PC-9 (cell line): ENCODE measurements at regions not wholly inside any gene's neighbourhood (a gene's known extent, or its start where the extent isn't known, plus 50 kb on each side); places are given as distances from the start of the nearest gene placed in this dataset.
"Not testable (repeated sequence)": the region's sequence is repeated elsewhere in the genome, so short reads cannot be mapped to it uniquely, and the experiment has no call there.

Source experiments
- BruUV-seq: library from RNA; stranded (reverse); fragments of 400-500 nt; replicated peaks from 2 replicates; lab custom pipeline; 2021; lab: Mats Ljungman, UMichigan
- CTCF ChIA-PET: fragments of 300-600 bp; sonication (Branson Sonifier 250); formaldehyde crosslinking; loops from one replicate; lab custom pipeline; 2022; ENCODE audit warnings: antibody characterized with exemption; lab: Charles Lee
- POLR2A ChIA-PET: fragments of 300-600 bp; sonication (Branson Sonifier 250); formaldehyde crosslinking; loops from one replicate; lab custom pipeline; 2022; ENCODE audit warnings: antibody characterized with exemption; ENCODE audit not compliant: unreplicated experiment; lab: Charles Lee
- DNase-seq, 2 experiments: peaks; one replicate each; pipeline versions ENCODE4 v3.0.0 to v3.0.0-alpha.2; 2015 to 2022; ENCODE audit warnings: mixed read lengths in 1 of 2
- H2AFZ ChIP-seq: fragments of 200-600 bp; sonication (generic); 2 replicates; pipeline ENCODE4 v1.8.1; 2017; ENCODE audit warnings: antibody characterized with exemption
- H3F3A ChIP-seq: fragments of 200-600 bp; sonication (generic); 2 replicates; pipeline ENCODE4 v1.8.1; 2017; ENCODE audit warnings: antibody characterized with exemption, mild to moderate bottlenecking, low read depth; ENCODE audit not compliant: insufficient read depth
- H3K27ac ChIP-seq: fragments of 200-600 bp; sonication (generic); 2 replicates; pipeline ENCODE4 v1.6.1; 2016; ENCODE audit warnings: mixed run types
- H3K27me3 ChIP-seq: fragments of 200-600 bp; sonication (generic); 2 replicates; pipeline ENCODE4 v1.6.1; 2016; ENCODE audit warnings: low read depth, mixed run types; ENCODE audit not compliant: insufficient read depth
- H3K36me3 ChIP-seq: fragments of 200-600 bp; sonication (generic); 2 replicates; pipeline ENCODE4 v1.6.1; 2016; ENCODE audit warnings: low read depth, mixed run types
- H3K4me1 ChIP-seq: fragments of 200-600 bp; sonication (generic); replicated peaks from 2 replicates; pipeline ENCODE4 v1.6.1; 2016; ENCODE audit warnings: mixed run types; ENCODE audit not compliant: insufficient read depth
- H3K4me2 ChIP-seq: fragments of 200-600 bp; sonication (generic); 2 replicates; pipeline ENCODE4 v1.6.1; 2017; ENCODE audit warnings: mixed run types
- H3K4me3 ChIP-seq: fragments of 200-600 bp; sonication (generic); 2 replicates; pipeline ENCODE4 v1.6.1; 2016; ENCODE audit warnings: mixed run types
- H3K79me2 ChIP-seq: fragments of 200-600 bp; sonication (generic); 2 replicates; pipeline ENCODE4 v1.6.1; 2017; ENCODE audit warnings: low read depth, mixed run types
- H3K9me2 ChIP-seq: fragments of 200-600 bp; sonication (generic); 2 replicates; pipeline ENCODE4 v1.8.1; 2017; ENCODE audit warnings: mild to moderate bottlenecking; ENCODE audit not compliant: insufficient read depth
- H3K9me3 ChIP-seq: fragments of 200-600 bp; sonication (generic); 2 replicates; pipeline ENCODE4 v1.8.1; 2016; ENCODE audit warnings: low read depth; ENCODE audit not compliant: insufficient read depth
- H4K20me1 ChIP-seq: fragments of 200-600 bp; sonication (generic); 2 replicates; pipeline ENCODE4 v1.8.1; 2017; ENCODE audit not compliant: insufficient read depth
- CTCF ChIP-seq: fragments of 200-600 bp; sonication (generic); conservative IDR thresholded peaks from 2 replicates; pipeline ENCODE4 v1.6.1; 2017; ENCODE audit warnings: mixed run types, antibody characterized with exemption, mild to moderate bottlenecking, moderate library complexity
- EZH2 ChIP-seq: fragments of 200-600 bp; sonication (generic); IDR thresholded peaks from 2 replicates; pipeline ENCODE4 v1.8.0; 2017; ENCODE audit warnings: antibody characterized with exemption, low read depth
- intact Hi-C: fragments of 100-400 bp; cut with micrococcal nuclease; formaldehyde crosslinking; loops from one replicate; pipeline ENCODE4 v1.10.0; 2022; ENCODE audit not compliant: unreplicated experiment

GRCh38 chr14:36420149-36420687 is 99.8 kb upstream of the MBIP start:
- DNase-seq: no peak
- Histone ChIP-seq H4K20me1 (no peaks in the 10 kb centered on the region), H3K4me1 (no peaks in the 10 kb centered on the region), H3K9me2 (no peaks in the 10 kb centered on the region), H3K79me2 (no peaks in the 10 kb centered on the region), H3F3A (no peaks in the 10 kb centered on the region), H3K27ac (no peak overlapping the region), H2AFZ (no peak overlapping the region), H3K27me3 (no peaks in the 10 kb centered on the region), H3K4me3 (no peak overlapping the region), H3K36me3 (no peaks in the 10 kb centered on the region), H3K4me2 (no peak overlapping the region), H3K9me3 (no peaks in the 10 kb centered on the region)
- ChIA-PET CTCF (no interaction called here), POLR2A (no interaction called here)
- BruUV-seq: no TSS peak
- TF ChIP-seq CTCF: no peak
- TF ChIP-seq EZH2: no peak
- intact Hi-C loops: no loop called here

DNA sequence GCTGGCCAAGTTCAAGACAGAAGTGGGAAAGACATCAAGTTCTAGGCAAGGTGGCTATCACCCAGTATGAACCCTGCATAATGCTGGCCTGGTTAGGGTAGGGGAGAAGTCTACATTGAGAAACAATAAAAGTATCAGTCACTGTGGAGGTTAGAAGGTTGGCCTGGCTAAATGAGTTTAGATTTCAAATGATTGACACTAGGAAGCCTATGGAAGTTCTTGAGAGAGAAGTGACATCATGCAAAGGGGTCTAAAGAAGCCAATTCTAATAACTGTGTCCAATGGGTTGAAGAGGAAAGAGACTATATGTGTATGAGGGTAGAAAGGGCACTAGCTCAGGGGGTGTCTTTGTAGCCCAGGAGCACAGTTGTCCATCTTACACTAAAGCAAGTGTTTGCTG is 98.5 kb upstream of the MBIP start:
- no peaks in the 10 kb centered on the region for H3K9me3 ChIP-seq
- no peaks in the 10 kb centered on the region for H3F3A ChIP-seq
- no peaks in the 10 kb centered on the region for H3K9me2 ChIP-seq
- no peak overlapping the region for H3K4me2 ChIP-seq
- ChIA-PET POLR2A (no interaction called here), CTCF (interaction anchor here (0.6 kb wide), 1 partner anchor 1179 kb away, joined by 4 read pairs; no protein-coding TSS in a partner anchor)
- H3K36me3 ChIP-seq: no peaks in the 10 kb centered on the region
- no peak overlapping the region for H2AFZ ChIP-seq
- no TSS peak for BruUV-seq
- no peaks in the 10 kb centered on the region for H4K20me1 ChIP-seq
- no peak overlapping the region for H3K27ac ChIP-seq
- TF ChIP-seq CTCF (no peak), EZH2 (no peak)
- H3K27me3 ChIP-seq: no peaks in the 10 kb centered on the region
- no peak overlapping the region for H3K4me3 ChIP-seq
- DNase-seq: no peak
- no peaks in the 10 kb centered on the region for H3K4me1 ChIP-seq
- H3K79me2 ChIP-seq: no peaks in the 10 kb centered on the region
- intact Hi-C loops: no loop called here

GRCh38 chr14:36411951-36412350 is 91.5 kb upstream of the MBIP start:
- CTCF ChIA-PET, H4K20me1 ChIP-seq, H3K36me3 ChIP-seq, H3F3A ChIP-seq, DNase-seq, H3K9me3 ChIP-seq, H2AFZ ChIP-seq, H3K9me2 ChIP-seq, BruUV-seq, POLR2A ChIA-PET, H3K4me3 ChIP-seq, H3K4me2 ChIP-seq, intact Hi-C loops, H3K27ac ChIP-seq, H3K79me2 ChIP-seq, H3K27me3 ChIP-seq, H3K4me1 ChIP-seq: not testable (repeated sequence)

GRCh38 chr14:36408388-36408787 is 88.0 kb upstream of the MBIP start:
- Histone ChIP-seq H3K4me2 (no peak overlapping the region), H3K79me2 (no peaks in the 10 kb centered on the region), H3K27me3 (no peaks in the 10 kb centered on the region), H2AFZ (no peak overlapping the region), H4K20me1 (no peaks in the 10 kb centered on the region), H3F3A (no peaks in the 10 kb centered on the region), H3K36me3 (no peaks in the 10 kb centered on the region), H3K9me2 (no peaks in the 10 kb centered on the region), H3K27ac (no peak overlapping the region), H3K9me3 (no peaks in the 10 kb centered on the region), H3K4me3 (no peak overlapping the region), H3K4me1 (no peaks in the 10 kb centered on the region)
- no peak for DNase-seq
- ChIA-PET POLR2A (no interaction called here), CTCF (no interaction called here)
- intact Hi-C loops: no loop called here
- no TSS peak for BruUV-seq
- no peak for TF ChIP-seq CTCF
- no peak for TF ChIP-seq EZH2
